Choroid plexus epithelial cell (primary cell): ENCODE measurements at regions not wholly inside any gene's neighbourhood (a gene's known extent, or its start where the extent isn't known, plus 50 kb on each side); places are given as distances from the start of the nearest gene placed in this dataset.
"Not testable (repeated sequence)": the region's sequence is repeated elsewhere in the genome, so short reads cannot be mapped to it uniquely, and the experiment has no call there.

Experiments
- DNase-seq: peaks from one replicate; pipeline ENCODE4 v3.0.0-alpha.2; 2010; ENCODE audit warnings: low read depth
- H3K4me3 ChIP-seq: 2 replicates; pipeline ENCODE4 v1.5.1; 2011; ENCODE audit warnings: low read depth, mild to moderate bottlenecking, control low read depth, low read length, moderate library complexity
- CTCF ChIP-seq: conservative IDR thresholded peaks from 2 replicates; pipeline ENCODE4 v1.5.1; 2011; ENCODE audit warnings: low read depth, mild to moderate bottlenecking, control low read depth, inconsistent platforms, low read length, moderate library complexity

- no peak for DNase-seq
- no peak for TF ChIP-seq CTCF
- H3K4me3 ChIP-seq, result no peak overlapping the region
These were observed 148.1 kb downstream of the FAM76B start for GRCh38 chr11:95641495-95641894.

- no peak for TF ChIP-seq CTCF
- H3K4me3 ChIP-seq, result no peak overlapping the region
- DNase-seq, result no peak
These were observed 151.1 kb downstream of the FAM76B start for GRCh38 chr11:95638501-95638900.

DNA sequence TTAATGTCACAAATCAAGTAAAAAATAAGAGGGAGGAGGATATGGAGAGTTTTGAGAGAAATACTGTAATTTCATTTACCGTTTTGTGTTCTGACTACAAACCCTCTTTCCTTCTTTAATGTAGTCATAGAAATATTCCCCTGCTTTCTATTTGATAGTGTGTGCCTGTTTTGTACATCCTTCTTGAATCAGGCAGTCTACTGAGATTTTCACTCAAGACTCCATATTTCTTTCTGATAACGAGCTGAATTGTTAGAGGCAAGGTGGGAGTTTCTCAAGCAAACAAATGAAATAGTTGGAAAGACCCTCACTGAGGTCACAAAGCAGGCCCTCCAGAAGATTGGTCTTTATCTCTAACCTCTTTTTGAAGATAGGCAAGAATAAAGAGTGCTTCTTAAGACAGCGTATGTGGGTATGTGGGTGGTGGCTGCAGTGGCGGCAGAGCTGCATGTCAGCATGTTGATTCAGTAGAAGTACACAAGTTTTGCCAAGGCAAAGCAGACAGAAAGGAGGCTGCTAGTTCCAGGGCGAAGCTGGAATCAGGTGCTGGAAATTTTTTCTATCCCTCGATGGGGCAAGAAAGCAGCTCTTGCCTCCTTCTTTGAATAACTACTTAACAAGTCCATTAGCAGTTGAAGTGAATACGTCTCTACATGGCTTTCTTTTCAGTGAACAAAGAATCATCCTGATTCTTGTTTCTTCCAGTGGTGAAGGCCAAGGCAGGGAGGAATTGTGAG lies 164.2 kb downstream of the FAM76B start:
- no peak for DNase-seq
- no peak overlapping the region for H3K4me3 ChIP-seq
- TF ChIP-seq CTCF, result no peak

DNA sequence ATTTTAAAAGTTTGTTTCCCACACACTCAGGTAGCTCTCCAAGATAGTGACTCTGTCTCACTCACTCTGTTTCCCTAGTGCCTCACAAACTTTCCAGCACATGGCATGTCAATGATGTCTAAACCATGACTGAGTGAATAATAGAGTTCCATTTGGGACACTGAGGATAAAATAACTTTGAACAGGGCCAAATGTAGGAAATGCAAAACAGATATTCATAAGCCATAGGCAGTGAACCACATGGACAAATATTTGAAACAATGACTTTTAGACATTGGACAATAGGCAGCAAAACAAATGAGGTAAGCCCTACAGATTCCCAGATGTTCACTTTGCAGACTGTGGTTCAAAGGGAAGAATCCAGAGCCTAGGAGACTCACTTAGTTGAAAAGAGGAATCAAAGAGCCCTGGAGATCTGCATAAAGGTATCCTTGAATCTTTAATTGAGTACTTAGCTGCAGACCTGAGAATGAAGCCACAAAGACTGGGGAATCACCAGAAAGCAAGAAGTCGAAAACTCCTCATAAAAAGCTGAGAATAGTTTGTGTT lies 173.3 kb downstream of the FAM76B start:
- DNase-seq, result no peak
- TF ChIP-seq CTCF, result no peak
- H3K4me3 ChIP-seq, result no peak overlapping the region

GRCh38 chr11:95611827-95612226 lies 177.8 kb downstream of the FAM76B start:
- H3K4me3 ChIP-seq, result no peak overlapping the region
- no peak for DNase-seq
- no peak for TF ChIP-seq CTCF

DNA sequence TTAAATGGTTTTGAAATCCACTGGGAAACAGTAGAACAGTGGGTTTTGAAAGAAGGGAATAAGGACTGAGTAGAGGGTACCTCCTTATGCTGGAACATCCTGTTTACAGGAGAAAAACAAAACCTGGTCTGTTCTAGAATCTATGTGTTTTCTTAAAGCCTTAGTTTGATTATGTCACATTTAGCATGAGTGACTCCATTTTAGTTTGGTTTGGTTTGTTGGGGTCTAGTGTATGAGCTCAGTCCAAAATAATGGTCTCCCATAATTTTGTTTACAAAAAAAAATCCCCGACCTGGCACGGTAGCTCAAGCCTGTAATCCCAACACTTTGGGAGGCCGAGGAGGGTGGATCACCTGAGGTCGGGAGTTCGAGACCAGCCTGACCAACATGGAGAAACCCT lies 179.4 kb downstream of the FAM76B start:
- not testable (repeated sequence) for DNase-seq, H3K4me3 ChIP-seq

DNA sequence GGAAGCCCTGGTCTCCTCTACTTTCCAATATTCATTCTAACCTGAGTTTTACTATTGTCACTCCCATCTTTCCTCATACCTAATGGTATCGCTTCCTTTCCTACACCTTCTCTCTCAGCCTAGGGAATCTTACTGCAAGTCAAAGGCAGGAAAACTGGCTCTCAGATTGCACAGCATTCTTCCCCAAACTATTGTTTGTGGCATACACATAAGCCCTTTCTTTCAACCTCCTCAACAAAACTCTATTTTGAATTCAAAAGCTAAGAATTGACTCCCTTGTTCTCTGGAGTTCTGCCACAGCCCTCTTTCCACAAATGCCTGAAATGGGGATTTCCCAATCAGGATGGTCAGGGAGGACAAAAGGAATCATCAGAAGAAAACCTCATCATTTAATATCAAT lies 181.5 kb downstream of the FAM76B start:
- H3K4me3 ChIP-seq, result no peak overlapping the region
- no peak for TF ChIP-seq CTCF
- no peak for DNase-seq
